Body of pancreas (tissue), 4 donors: ENCODE measurements at regions not wholly inside any gene's neighbourhood (a gene's known extent, or its start where the extent isn't known, plus 50 kb on each side); places are given as distances from the start of the nearest gene placed in this dataset. TPM values are rescaled to one million over a fixed set of nuclear protein-coding genes. Genes with fewer than 3 reads are reported as not detected.

Experiments used
- ATAC-seq: fragments of 150-250 bp; one replicate; pipeline ENCODE4 v1.9.1; 2016
- DNase-seq, 4 donors: peaks; one replicate each; pipeline ENCODE4 v3.0.0-alpha.2; 2019
- H3K27ac ChIP-seq, 4 donors: fragments of 200-600 bp; sonication (generic); 1 replicate in 3 of 4; 2 replicates in 1 of 4; pipeline versions ENCODE4 v1.5.1 to v1.6.1; 2016 to 2019; ENCODE audit warnings: mild to moderate bottlenecking in 1 of 4, mixed read lengths in 1 of 4, moderate library complexity in 1 of 4
- H3K27me3 ChIP-seq, 2 donors: fragments of 200-600 bp; sonication (generic); one replicate each; pipeline ENCODE4 v1.6.0; 2016; ENCODE audit warnings: mild to moderate bottlenecking in 1 of 2
- H3K36me3 ChIP-seq, 2 donors: fragments of 200-600 bp; sonication (generic); replicated peaks in 1 of 2; 2 replicates each; pipeline ENCODE4 v1.5.1; 2016; ENCODE audit warnings: low read depth in 2 of 2; ENCODE audit not compliant: insufficient read depth in 1 of 2
- H3K4me1 ChIP-seq: fragments of 200-600 bp; sonication (generic); one replicate; pipeline ENCODE4 v1.6.0; 2016
- H3K4me3 ChIP-seq, 2 donors: fragments of 200-600 bp; sonication (generic); 1 replicate in 1 of 2; 2 replicates in 1 of 2; pipeline ENCODE4 v1.5.1; 2016 to 2019
- H3K9me3 ChIP-seq, 3 donors: fragments of 200-600 bp; sonication (generic); 1 replicate in 2 of 3; 2 replicates in 1 of 3; pipeline ENCODE4 v1.5.1; 2016
- POLR2A ChIP-seq, 3 donors: fragments of 450-650 bp; IDR thresholded peaks; one replicate each; pipeline ENCODE4 v1.6.1; 2016; ENCODE audit warnings: antibody characterized with exemption in 3 of 3, mild to moderate bottlenecking in 2 of 3
- WGBS, 2 donors: methylation state at CpG; one replicate each; pipeline ENCODE4 v1.1.5; 2017; 5-methylcytosine and 5-hydroxymethylcytosine counted together
- intact Hi-C: fragments of 100-400 bp; cut with DNase I; formaldehyde crosslinking; loops from one replicate; pipeline ENCODE4 v1.15.1; 2023
- small RNA-seq: library from RNA; depleted of rRNA; stranded (forward); fragments of <200 nt; gene quantifications from one replicate; pipeline ENCODE3, GENCODE V24; 2016
- TF ChIP-seq, protein P1 (sequence below), 7 experiments: fragments of 450-650 bp in 4 of 7; fragments of 200-600 bp in 3 of 7; sonication (generic) in 3 of 7; IDR thresholded peaks; one replicate each; pipeline ENCODE4 v1.5.1; 2016 to 2019; ENCODE audit warnings: antibody characterized with exemption in 7 of 7

DNA sequence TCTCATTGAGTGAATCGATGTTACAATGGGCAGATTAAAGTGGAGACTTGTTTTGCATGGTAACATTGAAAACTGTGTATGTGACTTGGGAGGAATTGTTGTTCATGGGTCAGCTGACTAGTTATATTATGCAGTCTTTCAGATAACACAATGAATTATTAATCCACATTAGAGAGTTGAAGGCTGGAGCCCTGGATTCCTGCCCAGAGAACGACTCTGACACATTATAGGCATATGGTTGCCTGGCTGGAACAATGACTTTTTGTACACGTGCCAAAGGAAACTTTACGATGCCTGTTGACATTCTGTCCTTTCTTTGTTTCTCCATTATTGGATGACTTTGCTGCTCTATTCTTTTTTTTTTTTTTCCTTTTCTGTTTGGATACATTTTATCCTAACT is 52.3 kb upstream of the TMEM229A start:
- no peaks in the 10 kb centered on the region for H3K27me3 ChIP-seq
- TF ChIP-seq, protein P1, sequence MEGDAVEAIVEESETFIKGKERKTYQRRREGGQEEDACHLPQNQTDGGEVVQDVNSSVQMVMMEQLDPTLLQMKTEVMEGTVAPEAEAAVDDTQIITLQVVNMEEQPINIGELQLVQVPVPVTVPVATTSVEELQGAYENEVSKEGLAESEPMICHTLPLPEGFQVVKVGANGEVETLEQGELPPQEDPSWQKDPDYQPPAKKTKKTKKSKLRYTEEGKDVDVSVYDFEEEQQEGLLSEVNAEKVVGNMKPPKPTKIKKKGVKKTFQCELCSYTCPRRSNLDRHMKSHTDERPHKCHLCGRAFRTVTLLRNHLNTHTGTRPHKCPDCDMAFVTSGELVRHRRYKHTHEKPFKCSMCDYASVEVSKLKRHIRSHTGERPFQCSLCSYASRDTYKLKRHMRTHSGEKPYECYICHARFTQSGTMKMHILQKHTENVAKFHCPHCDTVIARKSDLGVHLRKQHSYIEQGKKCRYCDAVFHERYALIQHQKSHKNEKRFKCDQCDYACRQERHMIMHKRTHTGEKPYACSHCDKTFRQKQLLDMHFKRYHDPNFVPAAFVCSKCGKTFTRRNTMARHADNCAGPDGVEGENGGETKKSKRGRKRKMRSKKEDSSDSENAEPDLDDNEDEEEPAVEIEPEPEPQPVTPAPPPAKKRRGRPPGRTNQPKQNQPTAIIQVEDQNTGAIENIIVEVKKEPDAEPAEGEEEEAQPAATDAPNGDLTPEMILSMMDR (IDR thresholded peaks at IDR 0.05) = no peak
- TF ChIP-seq POLR2A (IDR thresholded peaks at IDR 0.05) = no peak
- H3K4me1 ChIP-seq = peaks cover 20% of the 10 kb centered on the region
- 6 to 14% methylated on average over 4 of the region's 4 CpGs for WGBS, 2 donors
- H3K36me3 ChIP-seq = no peaks in the 10 kb centered on the region
- DNase-seq (peak; percentile 87 to 95 (median 92)), ATAC-seq (peak; percentile 99)
- peak overlapping the region in 3 of 4 donors; percentile 35 to 44 (median 44) for H3K27ac ChIP-seq
- no peak overlapping the region for H3K4me3 ChIP-seq
- intact Hi-C loops = no loop called here
- no peaks in the 10 kb centered on the region for H3K9me3 ChIP-seq

DNA sequence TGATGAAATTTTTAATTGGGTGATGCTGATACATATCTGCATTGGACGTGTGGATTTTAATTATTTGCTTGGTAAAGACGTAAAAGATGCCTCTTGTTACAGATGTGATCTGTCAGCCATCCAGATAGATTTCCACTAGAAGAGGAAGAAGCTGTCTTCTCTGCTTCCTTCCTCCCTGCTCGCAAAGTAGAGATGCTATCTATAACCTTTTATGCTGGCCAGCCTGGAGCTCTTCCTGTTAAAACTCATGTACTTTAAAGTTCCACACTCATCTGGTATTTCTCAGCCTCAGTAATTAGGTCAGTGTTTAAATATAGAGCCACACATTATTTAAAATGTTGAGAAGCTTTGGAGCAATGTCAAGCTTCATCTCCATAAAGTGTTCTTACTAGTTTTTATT is 51.2 kb upstream of the TMEM229A start:
- H3K9me3 ChIP-seq = no peaks in the 10 kb centered on the region
- DNase-seq = no peak
- no peaks in the 10 kb centered on the region for H3K36me3 ChIP-seq
- 51% methylated on average over 3 of the region's 3 CpGs for WGBS, 2 donors
- H3K27ac ChIP-seq = no peak overlapping the region
- H3K4me3 ChIP-seq = no peak overlapping the region
- no peaks in the 10 kb centered on the region for H3K27me3 ChIP-seq
- no peak for TF ChIP-seq POLR2A (IDR thresholded peaks at IDR 0.05)
- TF ChIP-seq, protein P1 (IDR thresholded peaks at IDR 0.05) = no peak
- no peak for ATAC-seq
- intact Hi-C loops = no loop called here
- peaks cover 20% of the 10 kb centered on the region for H3K4me1 ChIP-seq

Small RNA genes lying in the stretch of these regions (small RNA-seq; reads per million reads assigned to genes)
- not detected for gene RNU6-102P
